Astrocyte (in vitro differentiated cells and primary cell): ENCODE measurements at regions not wholly inside any gene's neighbourhood (a gene's known extent, or its start where the extent isn't known, plus 50 kb on each side); places are given as distances from the start of the nearest gene placed in this dataset.

ENCODE experiments used
- DNase-seq: peaks from one replicate; pipeline ENCODE4 v3.0.0-alpha.2; 2010; ENCODE audit warnings: low read depth
- FAIRE-seq: peaks from 2 replicates; lab custom pipeline; 2011; peaks lifted over from hg19 to GRCh38; lab: Jason Lieb, UNC
- H2AFZ ChIP-seq: 2 replicates; pipeline ENCODE4 v1.6.0; 2012; ENCODE audit warnings: low read depth, low read length, inconsistent platforms
- H3K27ac ChIP-seq: 2 replicates; pipeline ENCODE4 v1.5.1; 2011; ENCODE audit warnings: low read depth, low read length, inconsistent platforms
- H3K27me3 ChIP-seq: 2 replicates; pipeline ENCODE4 v1.6.0; 2011; ENCODE audit warnings: low read length, inconsistent platforms; ENCODE audit not compliant: insufficient read depth
- H3K36me3 ChIP-seq: 2 replicates; pipeline ENCODE4 v1.5.1; 2011; ENCODE audit warnings: low read length, inconsistent platforms; ENCODE audit not compliant: insufficient read depth
- H3K4me1 ChIP-seq: 2 replicates; pipeline ENCODE4 v1.5.1; 2011; ENCODE audit warnings: low read length, inconsistent platforms; ENCODE audit not compliant: insufficient read depth
- H3K4me2 ChIP-seq: 2 replicates; pipeline ENCODE4 v1.6.0; 2012; ENCODE audit warnings: low read length, inconsistent platforms
- H3K4me3 ChIP-seq: 2 replicates; pipeline ENCODE4 v1.5.1; 2011; ENCODE audit warnings: low read depth, mild to moderate bottlenecking, low read length, inconsistent platforms; ENCODE audit not compliant: insufficient read depth
- H3K79me2 ChIP-seq: 2 replicates; pipeline ENCODE4 v1.6.0; 2012; ENCODE audit warnings: mild to moderate bottlenecking, low read length, inconsistent platforms; ENCODE audit not compliant: insufficient read depth
- H3K9ac ChIP-seq: 2 replicates; pipeline ENCODE4 v1.6.0; 2012; ENCODE audit warnings: mild to moderate bottlenecking, low read length, inconsistent platforms
- H3K9me3 ChIP-seq: 2 replicates; pipeline ENCODE4 v1.5.1; 2012; ENCODE audit warnings: low read depth, mild to moderate bottlenecking, low read length, inconsistent platforms; ENCODE audit not compliant: insufficient read depth
- H4K20me1 ChIP-seq: 2 replicates; pipeline ENCODE4 v1.6.0; 2012; ENCODE audit warnings: low read length, inconsistent platforms; ENCODE audit not compliant: insufficient read depth
- H3K27ac Mint-ChIP-seq: one replicate; pipeline ENCODE4 v1.8.0; 2021; ENCODE audit warnings: mild to moderate bottlenecking, mixed read lengths; ENCODE audit not compliant: unreplicated experiment
- H3K27me3 Mint-ChIP-seq: one replicate; pipeline ENCODE4 v1.8.0; 2021; ENCODE audit warnings: low read depth, mixed read lengths; ENCODE audit not compliant: unreplicated experiment
- H3K36me3 Mint-ChIP-seq: one replicate; pipeline ENCODE4 v1.8.0; 2021; ENCODE audit warnings: low read depth, mixed read lengths; ENCODE audit not compliant: unreplicated experiment
- H3K4me1 Mint-ChIP-seq: one replicate; pipeline ENCODE4 v1.8.0; 2021; ENCODE audit warnings: low read depth, mixed read lengths; ENCODE audit not compliant: unreplicated experiment
- H3K4me3 Mint-ChIP-seq: one replicate; pipeline ENCODE4 v1.8.0; 2021; ENCODE audit warnings: mild to moderate bottlenecking, moderate library complexity, mixed read lengths; ENCODE audit not compliant: unreplicated experiment
- H3K9me3 Mint-ChIP-seq: one replicate; pipeline ENCODE4 v1.8.0; 2021; ENCODE audit warnings: mild to moderate bottlenecking, mixed read lengths; ENCODE audit not compliant: unreplicated experiment
- EZH2 ChIP-seq: IDR thresholded peaks from 2 replicates; pipeline ENCODE4 v1.6.1; 2012; ENCODE audit warnings: mild to moderate bottlenecking, low read length, inconsistent platforms; ENCODE audit not compliant: insufficient read depth
- TF ChIP-seq, protein P1 (sequence below): IDR thresholded peaks from 2 replicates; pipeline ENCODE4 v1.5.1; 2011; ENCODE audit warnings: low read depth, mild to moderate bottlenecking, inconsistent platforms, low read length, moderate library complexity; ENCODE audit not compliant: insufficient read depth

DNA sequence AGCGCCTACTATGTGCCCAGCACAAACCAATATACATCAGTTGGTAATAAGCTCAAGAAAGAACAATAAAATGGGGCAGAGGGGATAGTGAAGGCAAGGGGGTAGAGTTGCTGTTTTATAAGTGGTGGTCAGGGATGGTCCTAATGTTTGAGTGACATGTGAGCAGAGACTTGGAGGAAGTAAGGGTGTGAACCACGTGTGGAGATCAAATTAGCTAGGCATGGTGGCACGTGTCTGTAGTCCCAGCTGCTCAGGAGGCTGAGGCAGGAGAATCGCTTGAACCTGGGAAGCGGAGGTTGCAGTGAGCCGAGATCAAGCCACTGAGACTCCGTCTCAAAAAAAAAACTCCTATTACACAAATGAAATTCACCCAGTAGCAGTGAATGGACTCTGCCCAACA is 56.5 kb downstream of the IRX6 start:
- FAIRE-seq = no peak
- no peak overlapping the region for H3K4me3 Mint-ChIP-seq

DNA sequence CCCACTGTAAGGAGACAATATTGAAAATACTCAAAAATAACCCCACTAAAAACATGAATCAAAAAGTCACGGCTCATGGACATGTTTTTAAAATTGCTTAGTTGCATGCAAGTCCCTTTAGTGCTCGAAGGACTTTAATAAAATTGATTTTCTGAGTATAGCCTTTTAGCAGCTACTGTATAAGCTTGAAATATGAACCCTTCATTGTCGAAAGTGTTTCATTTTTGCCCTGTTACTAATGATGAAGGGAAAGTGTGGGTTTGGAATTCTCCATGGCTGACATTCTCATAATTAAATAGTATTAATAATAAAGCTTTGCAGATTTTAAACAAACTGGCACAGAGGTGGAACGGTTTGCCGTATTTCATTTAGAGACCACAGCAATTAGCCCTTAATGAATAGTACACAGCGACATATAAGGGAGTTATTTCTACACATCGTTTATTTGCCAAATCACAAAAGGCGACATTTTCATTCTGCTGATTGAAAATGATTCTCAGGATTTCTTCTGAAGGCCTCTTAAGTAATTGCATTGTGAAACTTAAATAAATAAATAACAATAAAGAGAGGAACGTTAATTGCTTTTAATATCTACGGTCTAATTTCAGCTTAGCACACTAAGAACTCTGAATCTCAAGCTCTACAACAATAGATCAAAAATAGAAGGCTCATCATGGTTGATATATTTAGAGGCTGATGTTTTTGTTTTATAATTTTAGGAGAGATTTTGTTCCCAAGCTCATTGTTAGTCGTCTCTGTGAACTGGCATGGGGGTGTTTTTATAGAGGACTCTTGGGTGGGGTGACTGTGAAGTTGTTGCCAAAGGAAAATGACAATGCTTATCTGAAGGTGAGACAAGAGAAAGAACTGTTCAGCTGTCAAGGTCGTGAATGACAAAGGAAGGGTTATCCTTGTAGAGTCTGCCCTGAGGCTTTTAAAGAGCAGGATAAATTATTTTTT is 60.6 kb downstream of the IRX6 start:
- Mint-ChIP-seq H3K27ac (no peak overlapping the region), H3K4me1 (no peaks in the 10 kb centered on the region), H3K4me3 (no peak overlapping the region), H3K27me3 (peaks cover 13% of the 10 kb centered on the region), H3K9me3 (no peaks in the 10 kb centered on the region), H3K36me3 (no peaks in the 10 kb centered on the region)
- DNase-seq (no peak), FAIRE-seq (no peak)
- no peaks in the 10 kb centered on the region for H3K9me3 ChIP-seq
- H3K27me3 ChIP-seq = no peaks in the 10 kb centered on the region
- H3K36me3 ChIP-seq = no peaks in the 10 kb centered on the region
- no peaks in the 10 kb centered on the region for H3K79me2 ChIP-seq
- no peak overlapping the region for H2AFZ ChIP-seq
- H3K4me2 ChIP-seq = no peak overlapping the region
- H3K4me3 ChIP-seq = no peak overlapping the region
- H3K9ac ChIP-seq = no peak overlapping the region
- H4K20me1 ChIP-seq = no peaks in the 10 kb centered on the region
- H3K4me1 ChIP-seq = no peaks in the 10 kb centered on the region
- TF ChIP-seq EZH2 = no peak
- H3K27ac ChIP-seq = no peak overlapping the region

More for the DNA sequence above, 56.5 kb downstream of the IRX6 start:
- H3K4me3 ChIP-seq = no peak overlapping the region
- no peaks in the 10 kb centered on the region for H3K36me3 ChIP-seq
- Mint-ChIP-seq H3K9me3 (no peaks in the 10 kb centered on the region), H3K27ac (no peak overlapping the region), H3K4me1 (no peaks in the 10 kb centered on the region), H3K36me3 (no peaks in the 10 kb centered on the region), H3K27me3 (peaks cover 15% of the 10 kb centered on the region)
- no peaks in the 10 kb centered on the region for H3K27me3 ChIP-seq
- H3K4me1 ChIP-seq = no peaks in the 10 kb centered on the region
- no peaks in the 10 kb centered on the region for H3K79me2 ChIP-seq
- no peak overlapping the region for H2AFZ ChIP-seq
- no peak overlapping the region for H3K9ac ChIP-seq
- no peaks in the 10 kb centered on the region for H4K20me1 ChIP-seq
- TF ChIP-seq, protein P1, sequence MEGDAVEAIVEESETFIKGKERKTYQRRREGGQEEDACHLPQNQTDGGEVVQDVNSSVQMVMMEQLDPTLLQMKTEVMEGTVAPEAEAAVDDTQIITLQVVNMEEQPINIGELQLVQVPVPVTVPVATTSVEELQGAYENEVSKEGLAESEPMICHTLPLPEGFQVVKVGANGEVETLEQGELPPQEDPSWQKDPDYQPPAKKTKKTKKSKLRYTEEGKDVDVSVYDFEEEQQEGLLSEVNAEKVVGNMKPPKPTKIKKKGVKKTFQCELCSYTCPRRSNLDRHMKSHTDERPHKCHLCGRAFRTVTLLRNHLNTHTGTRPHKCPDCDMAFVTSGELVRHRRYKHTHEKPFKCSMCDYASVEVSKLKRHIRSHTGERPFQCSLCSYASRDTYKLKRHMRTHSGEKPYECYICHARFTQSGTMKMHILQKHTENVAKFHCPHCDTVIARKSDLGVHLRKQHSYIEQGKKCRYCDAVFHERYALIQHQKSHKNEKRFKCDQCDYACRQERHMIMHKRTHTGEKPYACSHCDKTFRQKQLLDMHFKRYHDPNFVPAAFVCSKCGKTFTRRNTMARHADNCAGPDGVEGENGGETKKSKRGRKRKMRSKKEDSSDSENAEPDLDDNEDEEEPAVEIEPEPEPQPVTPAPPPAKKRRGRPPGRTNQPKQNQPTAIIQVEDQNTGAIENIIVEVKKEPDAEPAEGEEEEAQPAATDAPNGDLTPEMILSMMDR = no peak
- no peak for TF ChIP-seq EZH2
- no peak overlapping the region for H3K27ac ChIP-seq
- H3K9me3 ChIP-seq = no peaks in the 10 kb centered on the region
- no peak for DNase-seq
- H3K4me2 ChIP-seq = no peak overlapping the region

DNA sequence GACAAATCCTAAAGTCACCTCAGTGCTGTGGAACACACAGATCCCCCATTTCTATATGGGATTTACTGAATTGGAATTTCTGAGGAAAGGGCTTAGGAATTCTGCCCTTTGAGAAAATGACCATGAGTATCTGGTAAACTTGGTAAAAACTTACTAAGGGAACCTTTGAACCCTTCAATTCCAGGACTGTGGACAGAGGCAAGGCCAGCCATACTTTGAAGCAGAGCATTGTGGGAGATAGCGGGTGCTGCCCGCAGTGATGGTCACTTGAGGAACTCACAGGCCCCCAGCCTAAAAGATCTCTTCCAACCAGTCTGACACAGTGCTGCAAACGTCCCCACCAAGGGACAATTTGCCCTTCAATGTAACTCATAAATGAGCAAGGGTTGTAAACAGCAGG is 61.4 kb downstream of the IRX6 start:
- Histone ChIP-seq H3K4me1 (no peaks in the 10 kb centered on the region), H3K9ac (no peak overlapping the region), H2AFZ (no peak overlapping the region), H3K9me3 (no peaks in the 10 kb centered on the region), H3K27ac (no peak overlapping the region), H3K4me2 (no peak overlapping the region), H3K36me3 (no peaks in the 10 kb centered on the region), H3K4me3 (no peak overlapping the region), H3K27me3 (no peaks in the 10 kb centered on the region), H3K79me2 (no peaks in the 10 kb centered on the region), H4K20me1 (no peaks in the 10 kb centered on the region)
- Mint-ChIP-seq H3K4me1 (no peaks in the 10 kb centered on the region), H3K4me3 (no peak overlapping the region), H3K9me3 (no peaks in the 10 kb centered on the region), H3K27me3 (peaks cover 6% of the 10 kb centered on the region), H3K36me3 (no peaks in the 10 kb centered on the region), H3K27ac (no peak overlapping the region)
- DNase-seq (no peak), FAIRE-seq (no peak)
- TF ChIP-seq, protein P1 = no peak
- TF ChIP-seq EZH2 = no peak
